GM11168 (cell line): ENCODE measurements at regions not wholly inside any gene's neighbourhood (a gene's known extent, or its start where the extent isn't known, plus 50 kb on each side); places are given as distances from the start of the nearest gene placed in this dataset.
"Not testable (repeated sequence)": the region's sequence is repeated elsewhere in the genome, so short reads cannot be mapped to it uniquely, and the experiment has no call there.

Experiments used
- in situ Hi-C: fragments of 300-500 bp; cut with MboI; formaldehyde crosslinking; loops from one replicate; pipeline ENCODE4 v1.12.0; 2022; ENCODE audit warnings: low sequenced_read_pairs; ENCODE audit not compliant: unreplicated experiment

DNA sequence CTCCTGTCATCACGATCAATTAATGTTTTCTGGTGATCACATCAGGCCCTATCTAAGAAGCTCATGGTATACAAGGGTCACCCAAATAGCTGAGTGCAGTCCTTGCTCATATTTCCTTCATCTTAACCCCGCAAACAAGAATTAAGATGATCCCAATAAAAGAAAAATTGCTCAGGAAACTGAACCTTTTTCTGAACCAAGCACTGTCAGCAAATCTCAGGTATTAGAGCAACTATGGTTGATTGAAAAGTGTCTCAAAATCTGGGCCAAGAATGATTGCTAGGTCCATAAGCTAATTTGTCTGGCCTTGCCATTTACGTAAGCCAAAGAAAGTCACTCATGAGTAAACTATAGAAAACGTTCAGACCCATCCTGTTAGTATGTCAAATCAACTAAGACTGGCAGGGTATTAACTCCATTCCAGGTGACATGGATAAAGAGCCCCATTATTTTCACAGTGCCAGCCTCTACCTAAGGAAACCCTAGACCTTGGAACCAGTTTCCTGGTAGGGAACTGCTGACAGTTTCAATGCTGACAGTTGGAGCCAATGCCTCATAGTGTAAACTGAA lies 209.3 kb downstream of the DEPDC1B start:
- in situ Hi-C loops, result no loop called here

DNA sequence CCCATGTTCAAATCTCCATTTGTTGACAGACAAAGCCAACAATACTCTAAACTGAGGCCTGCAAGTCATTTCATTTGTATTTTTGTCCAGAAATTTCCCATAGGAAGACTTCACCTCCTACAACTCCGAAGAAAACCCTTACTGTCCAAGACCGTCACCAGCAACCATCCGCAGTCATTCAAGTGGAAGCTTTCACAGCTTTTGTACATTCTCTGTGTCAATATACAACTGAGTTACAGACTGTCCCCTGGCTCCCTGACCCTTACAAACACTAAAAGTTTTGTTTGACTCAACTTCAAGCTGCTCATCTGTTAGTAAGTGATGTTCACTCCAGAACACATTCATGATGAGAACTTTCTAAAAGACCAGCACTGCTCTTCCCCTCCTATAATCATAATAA lies 210.1 kb downstream of the DEPDC1B start:
- in situ Hi-C loops, result no loop called here

DNA sequence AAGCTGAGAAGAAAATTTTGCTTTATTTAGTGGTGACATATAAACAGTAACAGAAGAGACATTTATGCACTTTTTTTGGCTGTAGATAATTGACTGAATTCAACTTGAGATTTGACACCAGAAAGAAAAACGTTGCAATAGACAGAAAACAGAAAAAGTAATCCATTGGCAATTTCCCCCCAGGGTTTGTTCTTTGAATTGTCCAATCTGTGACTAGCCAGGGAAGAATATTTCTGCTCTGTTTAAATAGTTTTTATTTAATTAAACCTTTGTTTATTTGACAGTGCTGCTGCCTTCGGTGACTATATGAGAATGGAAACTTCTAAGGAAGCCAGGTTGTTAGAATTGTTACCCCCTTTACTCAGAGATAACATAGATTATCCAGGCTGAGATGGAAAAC lies 210.6 kb downstream of the DEPDC1B start:
- in situ Hi-C loops, result no loop called here

DNA sequence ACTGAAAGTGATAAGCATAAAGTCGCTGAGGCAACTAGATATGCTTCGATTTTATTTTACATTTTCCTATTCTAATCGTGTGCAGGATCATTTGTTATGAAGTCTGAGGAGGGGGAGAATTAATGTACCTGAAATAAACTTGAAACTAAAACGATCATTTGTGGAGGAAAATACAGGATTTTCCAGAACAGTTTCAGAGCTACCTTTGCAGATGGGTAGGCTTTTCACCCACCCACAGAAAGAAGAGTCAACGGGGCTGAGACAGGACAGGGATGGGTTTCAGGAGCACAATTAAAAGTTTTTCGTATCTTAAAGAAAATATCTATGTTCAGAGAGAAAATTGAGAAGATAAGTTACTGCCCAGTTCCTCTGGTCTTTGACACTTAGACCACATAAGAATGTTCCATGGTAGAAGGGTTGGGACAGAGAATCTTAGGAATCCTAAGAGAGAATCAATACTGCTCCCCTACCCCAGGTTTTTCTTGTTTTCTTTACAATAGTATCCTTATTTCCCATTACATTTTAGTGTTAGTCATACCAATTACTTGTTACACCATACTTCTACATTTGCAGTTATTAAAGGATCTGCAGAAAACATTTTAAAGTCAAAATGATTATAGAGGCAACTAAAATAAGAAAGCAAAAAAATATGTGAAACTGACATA lies 211.4 kb downstream of the DEPDC1B start:
- in situ Hi-C loops, result no loop called here

DNA sequence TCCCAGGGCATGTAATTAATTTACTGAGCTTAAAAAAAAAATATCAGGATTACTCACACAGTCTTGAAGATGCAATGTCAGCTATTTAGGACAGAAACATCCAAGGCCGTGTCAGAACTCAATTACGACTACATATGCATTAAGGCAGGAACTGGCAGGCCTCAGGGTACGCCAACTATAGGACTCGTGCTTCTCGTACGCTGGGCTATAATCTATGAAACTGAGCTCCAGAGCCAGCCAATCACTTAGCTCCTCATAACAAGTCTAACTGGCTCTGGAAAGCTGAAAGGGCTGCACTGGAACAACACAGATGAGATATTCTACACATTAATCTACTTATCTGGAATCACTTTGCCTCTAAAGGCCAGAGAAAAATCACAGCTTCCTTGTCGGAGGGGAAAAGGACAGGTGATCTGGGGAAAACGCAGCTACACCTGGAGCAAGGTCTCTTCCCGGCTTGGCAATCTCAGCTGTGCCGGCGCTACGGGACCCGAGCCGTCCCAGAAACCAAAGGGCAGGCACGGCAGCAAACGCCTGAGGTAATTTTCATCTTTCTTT lies 212.0 kb downstream of the DEPDC1B start:
- in situ Hi-C loops, result no loop called here

DNA sequence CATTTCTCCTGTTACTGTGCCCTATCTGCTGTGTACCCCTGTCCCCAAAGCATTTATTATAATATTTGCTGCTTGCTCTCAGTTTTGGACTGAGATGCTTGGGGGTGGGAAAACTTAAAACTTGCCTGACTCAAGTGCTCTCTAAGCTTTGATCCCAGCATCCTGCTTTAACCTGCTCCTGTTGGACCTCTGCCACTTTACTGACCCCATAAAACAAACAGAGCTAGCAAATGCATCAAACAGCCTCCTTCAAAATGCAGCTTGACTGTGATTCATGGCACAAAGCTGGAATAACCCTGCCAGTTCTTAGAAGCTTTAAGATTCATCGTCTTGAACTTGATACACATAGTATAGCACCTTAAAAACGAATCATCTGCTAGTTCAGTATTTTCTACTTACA lies 212.5 kb downstream of the DEPDC1B start:
- in situ Hi-C loops, result no loop called here

DNA sequence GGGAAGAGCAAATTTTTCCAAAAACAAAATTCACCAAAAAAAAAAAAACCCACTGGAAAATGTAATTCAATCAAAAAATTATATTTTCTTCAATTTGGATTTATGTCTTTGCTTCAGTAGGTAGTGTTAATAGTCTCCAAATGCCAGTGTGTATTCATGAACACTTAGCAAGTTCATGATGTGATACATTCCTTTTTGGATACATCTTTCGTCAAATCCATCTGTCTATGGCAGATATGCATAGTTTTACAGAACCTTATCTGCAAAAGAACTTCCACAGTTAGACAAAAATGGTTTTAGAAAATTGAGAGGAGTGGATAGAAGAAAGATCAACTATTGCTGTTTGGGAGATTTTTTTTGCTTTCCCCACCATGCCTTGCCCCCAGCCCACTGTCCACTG lies 214.6 kb downstream of the DEPDC1B start:
- in situ Hi-C loops, result no loop called here

DNA sequence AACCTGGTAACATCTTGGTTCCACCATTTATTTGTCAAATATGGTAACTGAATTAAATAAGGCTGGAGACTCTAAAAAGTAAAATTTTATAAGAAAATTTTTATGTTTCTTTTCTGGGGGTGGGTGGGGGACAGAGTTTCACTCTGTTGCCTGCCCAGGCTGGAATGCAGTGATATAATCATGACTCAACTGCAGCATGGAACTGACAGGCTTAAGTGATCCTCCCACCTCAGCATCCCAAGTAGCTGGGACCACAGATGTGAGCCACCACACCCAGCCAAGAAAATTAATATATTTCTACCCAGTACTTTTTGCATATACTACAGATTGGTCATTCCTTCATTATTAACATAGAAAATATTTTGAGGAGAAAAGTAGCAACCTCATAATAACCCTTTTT lies 216.9 kb downstream of the DEPDC1B start:
- in situ Hi-C loops, result no loop called here

DNA sequence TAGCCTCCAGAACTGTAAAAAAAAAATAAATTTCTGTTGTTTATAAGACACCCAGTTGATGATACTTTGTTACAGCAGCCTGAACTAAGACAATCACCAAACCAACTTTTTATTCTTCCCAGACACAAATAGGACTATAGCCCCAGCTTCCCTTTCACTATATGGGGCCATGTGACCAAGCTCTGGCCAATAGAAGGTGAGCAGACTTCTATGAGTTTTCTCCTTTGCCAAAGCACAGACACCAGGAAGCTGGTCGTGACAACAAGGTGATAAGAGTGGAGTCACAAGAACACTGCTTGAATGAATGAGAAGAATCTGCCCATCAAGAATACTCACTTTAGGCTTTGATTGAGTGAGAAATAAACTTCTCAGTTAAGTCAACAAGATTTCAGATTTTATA lies 217.7 kb downstream of the DEPDC1B start:
- in situ Hi-C loops, result no loop called here

DNA sequence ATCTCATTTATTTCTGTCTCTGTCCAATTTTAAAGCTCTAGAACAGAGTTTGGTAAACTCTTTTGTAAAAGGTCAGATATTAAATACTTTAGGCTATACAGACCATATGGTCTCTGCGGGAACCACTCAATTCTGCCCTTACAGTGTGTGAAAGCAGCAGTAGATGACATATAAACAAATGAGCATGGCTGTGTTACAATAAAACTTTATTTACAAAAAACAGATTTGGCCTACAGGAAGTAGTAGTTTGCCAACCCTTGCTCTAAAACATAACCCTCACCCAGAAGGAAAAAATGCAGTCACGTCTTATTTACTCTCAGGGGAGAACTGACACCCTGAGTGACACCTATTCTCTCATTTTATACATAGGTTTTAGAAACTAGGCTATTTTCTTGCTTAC lies 220.4 kb downstream of the DEPDC1B start:
- in situ Hi-C loops, result no loop called here

DNA sequence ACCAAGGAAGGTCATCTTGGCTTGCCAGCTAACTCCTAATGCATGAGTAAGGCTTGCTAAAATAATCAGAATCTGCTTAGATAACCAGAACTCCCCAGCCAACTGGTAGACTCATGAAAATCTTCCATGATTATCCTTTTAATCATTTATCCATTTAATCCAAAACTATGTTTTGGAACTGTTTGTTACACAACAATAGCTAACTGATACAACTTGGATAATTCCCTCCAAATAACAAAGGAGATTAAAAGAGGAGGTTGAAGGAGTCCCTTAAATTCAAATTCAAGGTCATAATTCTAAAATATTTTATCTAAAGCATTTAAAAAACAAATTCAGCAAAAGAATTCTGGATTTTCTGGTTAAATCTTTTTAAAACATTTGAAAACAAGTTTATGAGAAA lies 222.1 kb downstream of the DEPDC1B start:
- in situ Hi-C loops, result no loop called here

DNA sequence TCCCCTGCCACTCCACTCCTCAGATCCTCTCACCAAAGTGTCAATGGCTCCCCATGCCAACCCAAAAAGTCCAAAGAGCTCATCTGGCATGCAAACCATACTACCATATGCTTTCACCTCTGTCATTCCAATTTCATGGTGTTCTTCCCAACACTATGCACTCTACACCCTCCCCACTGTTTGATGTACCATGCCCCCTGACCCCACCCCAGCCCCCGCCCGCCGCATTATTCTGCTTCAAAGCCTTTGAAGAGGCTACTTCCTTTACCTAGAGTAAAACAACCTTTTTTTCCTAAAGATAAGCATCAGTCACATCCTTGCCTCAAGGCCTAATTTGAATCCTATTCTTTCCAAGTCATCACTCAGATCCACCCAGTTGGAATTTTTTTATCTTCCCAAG lies 226.3 kb downstream of the DEPDC1B start:
- in situ Hi-C loops, result no loop called here

DNA sequence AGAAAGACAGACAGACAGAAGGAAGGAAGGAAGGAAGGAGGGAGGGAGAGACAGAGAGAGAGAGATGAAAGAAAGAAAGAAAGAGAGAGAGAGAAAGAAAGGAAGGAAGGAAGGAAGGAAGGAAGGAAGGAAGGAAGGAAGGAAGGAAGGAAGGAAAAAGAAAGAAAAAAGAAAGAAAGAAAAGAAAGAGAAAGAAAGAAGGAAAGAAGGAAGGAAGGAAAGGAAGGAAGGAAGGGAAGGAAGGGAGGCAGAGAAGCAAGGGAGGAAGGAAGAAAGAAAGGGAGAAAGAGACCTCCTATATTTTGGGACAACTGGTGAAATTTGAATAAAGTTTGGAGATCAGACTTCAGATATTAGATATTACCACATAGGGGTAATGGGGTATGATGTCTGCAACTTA lies 226.9 kb downstream of the DEPDC1B start:
- in situ Hi-C loops, result not testable (repeated sequence)

DNA sequence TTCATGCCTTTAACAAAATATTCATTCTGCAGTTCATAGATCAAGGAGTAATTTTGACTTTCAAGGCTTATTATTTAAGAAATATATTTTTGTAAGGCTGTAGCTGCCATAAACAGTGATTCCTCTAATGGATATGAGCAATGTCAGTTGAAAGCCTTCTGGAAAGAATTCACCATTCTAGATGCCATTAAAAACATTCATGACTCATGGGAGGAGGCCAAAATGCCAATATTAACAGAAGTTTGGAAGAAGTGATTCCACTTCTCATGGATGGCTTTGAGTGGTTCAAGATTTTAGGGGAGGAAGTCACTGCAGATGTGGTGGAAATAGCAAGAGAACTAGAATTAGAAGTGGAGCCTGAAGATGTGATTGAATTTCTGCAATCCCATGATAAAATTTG lies 229.1 kb downstream of the DEPDC1B start:
- in situ Hi-C loops, result no loop called here

DNA sequence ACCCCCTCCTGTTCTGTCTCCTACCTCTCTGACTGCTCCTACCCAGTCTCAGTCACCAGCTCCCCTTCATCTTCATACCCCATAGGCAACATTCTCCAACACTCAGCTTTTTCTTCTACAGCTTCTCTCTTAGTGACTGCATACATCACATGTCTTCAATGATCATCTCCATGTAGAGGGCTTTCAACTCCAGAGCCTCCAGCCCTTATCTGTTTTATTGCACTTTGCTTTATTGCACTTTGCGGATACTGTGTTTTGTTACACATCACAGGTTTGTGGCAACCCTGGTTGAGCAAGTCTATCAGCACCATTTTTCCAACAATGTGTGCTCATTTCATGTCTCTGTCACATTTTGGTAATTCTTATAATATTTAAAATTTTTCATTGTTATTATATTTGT lies 230.7 kb downstream of the DEPDC1B start:
- in situ Hi-C loops, result no loop called here

DNA sequence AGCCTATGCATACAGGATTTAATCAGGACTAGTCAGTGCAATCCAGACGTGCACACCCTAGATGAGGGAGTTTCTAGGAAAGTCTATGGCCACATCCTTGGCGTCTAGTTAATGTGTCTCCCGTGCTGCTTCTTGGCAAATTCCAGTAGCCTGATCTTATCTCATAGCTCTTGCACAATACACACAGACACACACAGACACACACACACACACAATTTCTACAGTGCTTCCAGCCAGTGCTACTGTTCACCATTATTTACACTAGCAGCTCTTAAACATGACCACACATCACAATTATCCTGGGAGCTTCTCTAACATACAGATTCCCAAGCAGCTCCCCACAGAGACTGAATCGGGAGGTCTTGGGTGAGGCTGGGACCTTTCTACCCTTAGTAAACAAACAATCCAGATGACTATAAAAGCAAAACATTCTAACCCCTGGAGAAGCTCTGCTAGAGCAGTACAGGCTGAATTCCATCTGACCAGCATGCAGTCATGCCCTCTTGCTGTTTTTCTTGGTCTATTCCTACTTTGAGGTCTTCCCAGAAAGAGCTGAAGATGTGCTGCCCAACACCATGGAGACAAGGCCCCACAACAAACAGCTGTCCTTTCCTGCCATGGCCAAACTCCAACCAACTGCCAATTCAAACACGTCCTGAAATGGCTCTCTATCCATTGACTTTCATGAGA lies 236.6 kb downstream of the DEPDC1B start:
- in situ Hi-C loops, result no loop called here

DNA sequence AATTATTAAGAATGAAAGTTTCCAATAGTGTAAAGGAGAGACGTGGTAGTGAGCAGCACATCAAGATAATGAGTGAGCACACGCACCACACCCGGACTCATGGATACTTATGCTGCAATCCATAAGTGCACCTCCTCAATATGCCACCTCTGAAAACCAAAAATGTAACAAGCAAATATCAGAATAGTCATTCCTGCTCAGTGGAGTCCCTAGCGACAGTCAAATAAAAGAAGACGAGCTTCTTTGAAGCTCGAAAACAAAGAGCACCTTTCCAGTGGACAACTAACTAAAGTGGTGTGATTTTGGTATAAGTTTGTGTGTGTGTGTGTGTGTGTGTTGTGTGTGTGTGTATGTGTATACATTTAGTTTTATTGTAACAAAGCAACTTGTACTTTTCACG lies 241.3 kb downstream of the DEPDC1B start:
- in situ Hi-C loops, result no loop called here

DNA sequence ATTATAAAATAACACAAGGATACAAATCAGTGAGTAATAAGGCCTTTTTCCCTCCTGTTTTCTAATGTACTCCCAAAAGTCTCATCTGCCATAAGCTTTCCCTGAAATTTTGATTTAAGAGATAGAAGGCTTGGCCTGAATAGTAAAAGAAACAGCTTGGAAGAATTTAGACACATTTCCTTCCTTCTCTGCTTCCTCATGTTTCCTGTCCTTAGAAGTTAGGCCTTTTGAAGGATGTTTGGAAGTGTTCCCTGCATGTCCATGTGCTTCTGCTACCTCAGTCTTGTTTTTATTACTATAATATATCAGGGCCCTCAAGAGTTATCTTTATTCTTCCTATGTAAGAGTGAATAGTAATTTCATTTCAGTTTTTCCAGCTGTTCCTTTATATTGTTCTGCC lies 242.7 kb downstream of the DEPDC1B start:
- in situ Hi-C loops, result no loop called here

DNA sequence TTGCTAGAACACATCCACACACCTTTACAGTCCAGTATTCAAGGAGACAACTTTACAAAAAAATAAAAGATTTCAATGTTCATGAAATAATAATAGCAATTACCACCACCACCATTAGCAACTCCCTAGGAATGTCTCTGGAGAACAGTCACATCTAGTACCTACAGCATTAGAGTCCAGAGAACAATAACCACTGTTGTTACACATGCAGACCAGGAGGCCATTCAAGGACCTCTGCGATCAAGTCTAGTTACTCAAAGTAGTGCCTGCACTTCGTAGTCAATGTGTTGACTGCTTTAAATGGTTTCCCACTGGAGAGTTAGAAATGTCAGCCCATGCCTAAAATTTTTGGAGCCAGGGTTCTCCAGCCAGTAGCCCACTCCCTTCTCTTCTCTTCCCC lies 244.4 kb downstream of the DEPDC1B start:
- in situ Hi-C loops, result no loop called here

DNA sequence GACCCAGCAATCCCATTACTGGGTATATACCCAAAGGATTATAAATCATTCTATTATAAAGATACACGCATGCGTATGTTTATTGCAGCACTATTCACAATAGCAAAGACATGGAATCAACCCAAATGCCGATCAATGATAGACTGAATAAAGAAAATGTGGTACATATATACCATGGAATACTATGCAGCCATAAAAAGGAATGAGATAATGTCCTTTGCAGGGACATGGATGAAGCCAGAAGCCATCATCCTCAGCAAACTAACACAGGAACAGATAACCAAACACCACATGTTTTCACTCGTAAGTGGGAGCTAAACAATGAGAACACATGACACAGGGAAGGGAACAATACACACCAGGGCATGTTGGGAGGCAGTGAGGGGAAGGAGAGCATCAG lies 245.7 kb downstream of the DEPDC1B start:
- in situ Hi-C loops, result not testable (repeated sequence)

DNA sequence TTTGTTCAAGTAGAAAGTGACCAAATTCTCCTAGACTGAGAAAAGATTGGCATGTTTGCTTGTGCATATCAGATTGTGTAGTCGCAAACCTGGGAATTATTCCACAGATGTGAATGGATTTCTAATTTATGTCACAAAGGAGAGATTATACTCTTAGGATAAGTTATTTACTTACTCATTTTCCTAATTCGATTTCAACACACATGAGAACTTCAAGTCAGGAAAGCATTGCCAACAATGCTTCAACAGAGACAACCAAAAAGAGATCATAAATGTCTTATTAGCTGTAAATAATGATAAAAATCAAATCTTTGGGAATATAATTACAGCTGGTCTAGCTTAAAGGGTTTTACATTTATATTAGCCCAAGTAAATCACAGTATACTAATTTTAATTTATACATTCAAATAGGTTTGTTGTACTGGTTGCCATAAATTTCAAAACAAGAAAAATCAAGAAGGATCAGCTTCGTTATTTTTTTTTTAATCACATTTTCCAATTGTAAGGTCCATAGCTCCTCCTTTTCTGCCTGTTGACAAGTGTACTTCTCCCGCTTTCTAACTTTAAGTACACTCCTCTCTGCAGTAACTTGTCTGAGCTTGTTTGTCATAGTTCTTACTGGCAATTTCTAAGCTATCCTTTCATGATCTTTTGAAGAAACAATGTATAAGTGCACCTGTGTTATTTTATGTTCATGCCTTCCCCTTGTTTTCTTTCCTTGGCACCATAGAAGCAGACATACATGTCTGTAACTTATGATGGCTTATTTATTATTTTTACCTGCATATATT lies 246.6 kb downstream of the DEPDC1B start:
- in situ Hi-C loops, result no loop called here
